OCI-LY7 (cell line): ENCODE measurements at regions not wholly inside any gene's neighbourhood (a gene's known extent, or its start where the extent isn't known, plus 50 kb on each side); places are given as distances from the start of the nearest gene placed in this dataset.
A peak's percentile ranks its signal among the peaks of the same experiment; 100 is the strongest.

Experiments used
- BruUV-seq: library from RNA; stranded (reverse); fragments of 400-500 nt; replicated peaks from 2 replicates; lab custom pipeline; 2021; lab: Mats Ljungman, UMichigan
- CTCF ChIA-PET: fragments of 300-600 bp; sonication (Branson Sonifier 250); formaldehyde crosslinking; loops from one replicate; lab custom pipeline; 2022; ENCODE audit warnings: antibody characterized with exemption; ENCODE audit not compliant: unreplicated experiment; lab: Charles Lee
- POLR2A ChIA-PET: fragments of 300-600 bp; sonication (Branson Sonifier 250); formaldehyde crosslinking; loops from one replicate; lab custom pipeline; 2022; ENCODE audit warnings: antibody characterized with exemption; lab: Charles Lee
- DNase-seq: peaks from one replicate; pipeline ENCODE4 v3.0.0-alpha.2; 2015; ENCODE audit warnings: low spot score
- H2AFZ ChIP-seq: fragments of 200-600 bp; sonication (generic), shearing (Covaris generic); 2 replicates; pipeline ENCODE4 v1.6.1; 2014; ENCODE audit warnings: mild to moderate bottlenecking, antibody characterized with exemption, low read length, moderate library complexity
- H3K27ac ChIP-seq: fragments of 200-600 bp; sonication (generic); 2 replicates; pipeline ENCODE4 v1.5.1; 2014; ENCODE audit warnings: mixed run types, low read depth, mild to moderate bottlenecking, moderate library complexity, low read length, inconsistent platforms; ENCODE audit not compliant: poor library complexity, severe bottlenecking
- H3K36me3 ChIP-seq: fragments of 200-600 bp; sonication (generic); 2 replicates; pipeline ENCODE4 v1.6.1; 2014; ENCODE audit warnings: mild to moderate bottlenecking, antibody characterized with exemption, low read length, moderate library complexity, mixed read lengths; ENCODE audit not compliant: insufficient read depth
- H3K4me1 ChIP-seq: fragments of 200-600 bp; sonication (generic); 2 replicates; pipeline ENCODE4 v1.5.1; 2014; ENCODE audit warnings: mild to moderate bottlenecking, low read length; ENCODE audit not compliant: insufficient read depth, poor library complexity, severe bottlenecking
- H3K4me2 ChIP-seq: fragments of 200-600 bp; sonication (generic); 2 replicates; pipeline ENCODE4 v1.6.1; 2014; ENCODE audit warnings: mild to moderate bottlenecking, low read length
- H3K4me3 ChIP-seq: fragments of 200-600 bp; sonication (generic); 2 replicates; pipeline ENCODE4 v1.5.1; 2014; ENCODE audit warnings: mild to moderate bottlenecking, low read depth, low read length; ENCODE audit not compliant: poor library complexity, severe bottlenecking
- H3K79me2 ChIP-seq: fragments of 200-600 bp; sonication (generic); 2 replicates; pipeline ENCODE4 v1.6.1; 2016; ENCODE audit warnings: low read depth, mild to moderate bottlenecking, low read length, moderate library complexity, mixed read lengths; ENCODE audit not compliant: insufficient read depth
- H3K9me2 ChIP-seq: fragments of 200-600 bp; sonication (generic); 2 replicates; pipeline ENCODE4 v1.6.1; 2016; ENCODE audit warnings: mild to moderate bottlenecking, low read length, mixed read lengths; ENCODE audit not compliant: insufficient read depth
- H3K9me3 ChIP-seq: fragments of 200-600 bp; sonication (generic); 2 replicates; pipeline ENCODE4 v1.6.1; 2014; ENCODE audit warnings: mild to moderate bottlenecking, mixed run types, low read length, mixed read lengths
- H4K20me1 ChIP-seq: fragments of 200-600 bp; sonication (generic); 2 replicates; pipeline ENCODE4 v1.6.1; 2014; ENCODE audit warnings: mild to moderate bottlenecking, antibody characterized with exemption, low read length, moderate library complexity, mixed read lengths; ENCODE audit not compliant: insufficient read depth
- CTCF ChIP-seq: fragments of 200-600 bp; sonication (generic); conservative IDR thresholded peaks from 2 replicates; pipeline ENCODE4 v1.5.1; 2014; ENCODE audit warnings: mild to moderate bottlenecking, antibody characterized with exemption, low read length, moderate library complexity, mixed read lengths
- EZH2phosphoT487 ChIP-seq: fragments of 200-600 bp; sonication (generic); IDR thresholded peaks from 2 replicates; pipeline ENCODE4 v1.6.1; 2018; ENCODE audit warnings: low read depth, borderline replicate concordance, mild to moderate bottlenecking, mixed run types, antibody characterized with exemption, low read length, moderate library complexity, mixed read lengths
- intact Hi-C: fragments of 100-400 bp; cut with micrococcal nuclease; formaldehyde crosslinking; loops from one replicate; pipeline ENCODE4 v1.10.0; 2022; ENCODE audit not compliant: unreplicated experiment

- no peaks in the 10 kb centered on the region for H3K36me3 ChIP-seq
- H2AFZ ChIP-seq, result peak overlapping the region; percentile 13; the same call in 1 of the 2 replicates
- peak overlapping the region; percentile 71 for H3K4me2 ChIP-seq
- no peaks in the 10 kb centered on the region for H3K9me2 ChIP-seq
- peak overlapping the region; percentile 98 for H3K27ac ChIP-seq
- BruUV-seq, result no TSS peak
- intact Hi-C loops, result loop anchor here (1.0 kb wide), 7 partner anchors 10 to 245 kb away; no protein-coding TSS in a partner anchor
- peak overlapping the region; percentile 35 for H3K4me3 ChIP-seq
- POLR2A ChIA-PET, result interaction anchor here (0.8 to 19.3 kb wide), 25 partner anchors 10 to 243 kb away, joined by 3 to 358 read pairs (median 7); no protein-coding TSS in a partner anchor
- CTCF ChIA-PET, result interaction anchor here (0.6 to 2.4 kb wide), 17 partner anchors 8 to 244 kb away, joined by 3 to 16 read pairs (median 4); no protein-coding TSS in a partner anchor
- H4K20me1 ChIP-seq, result no peaks in the 10 kb centered on the region
- H3K9me3 ChIP-seq, result no peaks in the 10 kb centered on the region
- peaks cover 100% of the 10 kb centered on the region for H3K4me1 ChIP-seq
- DNase-seq, result peak; percentile 54
- no peak for TF ChIP-seq EZH2phosphoT487
- TF ChIP-seq CTCF, result no peak
- no peaks in the 10 kb centered on the region; the same call in 1 of the 2 replicates for H3K79me2 ChIP-seq
Observed at GRCh38 chr9:109907810-109908458, 127.9 kb downstream of the PALM2AKAP2 start.

GRCh38 chr9:109908459-109909390 lies 128.7 kb downstream of the PALM2AKAP2 start:
- POLR2A ChIA-PET, result interaction anchor here (0.6 to 19.3 kb wide), 16 partner anchors 11 to 337 kb away, joined by 3 to 358 read pairs (median 12); no protein-coding TSS in a partner anchor
- CTCF ChIA-PET, result interaction anchor here (0.6 to 2.4 kb wide), 5 partner anchors 8 to 236 kb away, joined by 3 to 16 read pairs (median 4); no protein-coding TSS in a partner anchor
- Histone ChIP-seq H3K4me3 (peak overlapping the region; percentile 35), H2AFZ (peak overlapping the region; percentile 36; the same call in 1 of the 2 replicates), H3K27ac (peak overlapping the region; percentile 98), H4K20me1 (no peaks in the 10 kb centered on the region), H3K9me2 (no peaks in the 10 kb centered on the region), H3K4me2 (peak overlapping the region; percentile 71), H3K79me2 (no peaks in the 10 kb centered on the region; the same call in 1 of the 2 replicates), H3K4me1 (peaks cover 100% of the 10 kb centered on the region), H3K9me3 (no peaks in the 10 kb centered on the region), H3K36me3 (no peaks in the 10 kb centered on the region)
- peak; percentile 61 for DNase-seq
- no peak for TF ChIP-seq CTCF
- no peak for TF ChIP-seq EZH2phosphoT487
- intact Hi-C loops, result no loop called here
- no TSS peak for BruUV-seq
